ENCODE measurements at regions not wholly inside any gene's neighbourhood (a gene's known extent, or its start where the extent isn't known, plus 50 kb on each side); places are given as distances from the start of the nearest gene placed in this dataset.
A peak's percentile ranks its signal among the peaks of the same experiment; 100 is the strongest.

GRCh38 chr5:31029925-31030324 is 163.6 kb upstream of the CDH6 start:
- TF ChIP-seq CTCF (conservative IDR thresholded peaks at IDR 0.05; ENCODE audit: low read depth in 2 of 2) (peak; percentile 57 to 74), POLR2AphosphoS5 (IDR thresholded peaks at IDR 0.05; ENCODE audit: low read depth) (no peak), ETS1 (IDR thresholded peaks at IDR 0.05) (no peak), EZH2 (IDR thresholded peaks at IDR 0.05; ENCODE audit: low read depth, unreplicated experiment) (no peak), STAT1 (IDR thresholded peaks at IDR 0.05; ENCODE audit: unreplicated experiment) (no peak)
- TF ChIP-seq, protein P1, sequence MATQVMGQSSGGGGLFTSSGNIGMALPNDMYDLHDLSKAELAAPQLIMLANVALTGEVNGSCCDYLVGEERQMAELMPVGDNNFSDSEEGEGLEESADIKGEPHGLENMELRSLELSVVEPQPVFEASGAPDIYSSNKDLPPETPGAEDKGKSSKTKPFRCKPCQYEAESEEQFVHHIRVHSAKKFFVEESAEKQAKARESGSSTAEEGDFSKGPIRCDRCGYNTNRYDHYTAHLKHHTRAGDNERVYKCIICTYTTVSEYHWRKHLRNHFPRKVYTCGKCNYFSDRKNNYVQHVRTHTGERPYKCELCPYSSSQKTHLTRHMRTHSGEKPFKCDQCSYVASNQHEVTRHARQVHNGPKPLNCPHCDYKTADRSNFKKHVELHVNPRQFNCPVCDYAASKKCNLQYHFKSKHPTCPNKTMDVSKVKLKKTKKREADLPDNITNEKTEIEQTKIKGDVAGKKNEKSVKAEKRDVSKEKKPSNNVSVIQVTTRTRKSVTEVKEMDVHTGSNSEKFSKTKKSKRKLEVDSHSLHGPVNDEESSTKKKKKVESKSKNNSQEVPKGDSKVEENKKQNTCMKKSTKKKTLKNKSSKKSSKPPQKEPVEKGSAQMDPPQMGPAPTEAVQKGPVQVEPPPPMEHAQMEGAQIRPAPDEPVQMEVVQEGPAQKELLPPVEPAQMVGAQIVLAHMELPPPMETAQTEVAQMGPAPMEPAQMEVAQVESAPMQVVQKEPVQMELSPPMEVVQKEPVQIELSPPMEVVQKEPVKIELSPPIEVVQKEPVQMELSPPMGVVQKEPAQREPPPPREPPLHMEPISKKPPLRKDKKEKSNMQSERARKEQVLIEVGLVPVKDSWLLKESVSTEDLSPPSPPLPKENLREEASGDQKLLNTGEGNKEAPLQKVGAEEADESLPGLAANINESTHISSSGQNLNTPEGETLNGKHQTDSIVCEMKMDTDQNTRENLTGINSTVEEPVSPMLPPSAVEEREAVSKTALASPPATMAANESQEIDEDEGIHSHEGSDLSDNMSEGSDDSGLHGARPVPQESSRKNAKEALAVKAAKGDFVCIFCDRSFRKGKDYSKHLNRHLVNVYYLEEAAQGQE (IDR thresholded peaks at IDR 0.05; ENCODE audit: unreplicated experiment): no peak

Data from GM23338 (cell line).